UCSD-AML1 (cell line): ENCODE measurements at regions not wholly inside any gene's neighbourhood (a gene's known extent, or its start where the extent isn't known, plus 50 kb on each side); places are given as distances from the start of the nearest gene placed in this dataset.
"Not testable (repeated sequence)": the region's sequence is repeated elsewhere in the genome, so short reads cannot be mapped to it uniquely, and the experiment has no call there.

Source experiments
- DNase-seq: peaks from one replicate; lab custom pipeline; 2025; ENCODE audit not compliant: unreplicated experiment; lab: John Stamatoyannopoulos, UW

GRCh38 chr13:76829572-76830327, 56.5 kb downstream of the KCTD12 start:
- DNase-seq, result no peak

GRCh38 chr13:76828316-76828741, 57.9 kb downstream of the KCTD12 start:
- no peak for DNase-seq

GRCh38 chr13:76826527-76826926, 59.7 kb downstream of the KCTD12 start:
- DNase-seq, result no peak

GRCh38 chr13:76825430-76825829, 60.8 kb downstream of the KCTD12 start:
- DNase-seq, result no peak

GRCh38 chr13:76823969-76824368, 62.2 kb downstream of the KCTD12 start:
- no peak for DNase-seq

- DNase-seq, result peak; percentile 20
Measured at GRCh38 chr13:76822698-76823267, 63.4 kb downstream of the KCTD12 start.

GRCh38 chr13:76821222-76821621, 65.0 kb downstream of the KCTD12 start:
- DNase-seq, result not testable (repeated sequence)

GRCh38 chr13:76820759-76821158, 65.4 kb downstream of the KCTD12 start:
- no peak for DNase-seq

- no peak for DNase-seq
Measured at GRCh38 chr13:76816394-76816793, 69.8 kb downstream of the KCTD12 start.

GRCh38 chr13:76815344-76815743, 70.9 kb downstream of the KCTD12 start:
- DNase-seq, result no peak

- peak; percentile 29 for DNase-seq
Measured at GRCh38 chr13:76813891-76814290, 72.3 kb downstream of the KCTD12 start.

GRCh38 chr13:76813000-76813691, 73.1 kb downstream of the KCTD12 start:
- DNase-seq, result no peak

- no peak for DNase-seq
Measured at GRCh38 chr13:76812206-76812897, 73.9 kb downstream of the KCTD12 start.

- DNase-seq, result no peak
Measured at GRCh38 chr13:76809389-76809788, 76.8 kb downstream of the KCTD12 start.

- no peak for DNase-seq
Measured at GRCh38 chr13:76808927-76809326, 77.3 kb downstream of the KCTD12 start.

- no peak for DNase-seq
Measured at GRCh38 chr13:76804801-76805200, 81.4 kb downstream of the KCTD12 start.

GRCh38 chr13:76803831-76804230, 82.4 kb downstream of the KCTD12 start:
- DNase-seq, result peak; percentile 21

GRCh38 chr13:76800943-76801342, 85.3 kb downstream of the KCTD12 start:
- DNase-seq, result no peak

GRCh38 chr13:76799696-76800095, 86.5 kb downstream of the KCTD12 start:
- no peak for DNase-seq

GRCh38 chr13:76798037-76798436, 88.2 kb downstream of the KCTD12 start:
- peak; percentile 14 for DNase-seq

GRCh38 chr13:76797361-76797760, 88.8 kb downstream of the KCTD12 start:
- no peak for DNase-seq

GRCh38 chr13:76796851-76797250, 89.4 kb downstream of the KCTD12 start:
- DNase-seq, result no peak
